ENCODE measurements at regions not wholly inside any gene's neighbourhood (a gene's known extent, or its start where the extent isn't known, plus 50 kb on each side); places are given as distances from the start of the nearest gene placed in this dataset.

DNA sequence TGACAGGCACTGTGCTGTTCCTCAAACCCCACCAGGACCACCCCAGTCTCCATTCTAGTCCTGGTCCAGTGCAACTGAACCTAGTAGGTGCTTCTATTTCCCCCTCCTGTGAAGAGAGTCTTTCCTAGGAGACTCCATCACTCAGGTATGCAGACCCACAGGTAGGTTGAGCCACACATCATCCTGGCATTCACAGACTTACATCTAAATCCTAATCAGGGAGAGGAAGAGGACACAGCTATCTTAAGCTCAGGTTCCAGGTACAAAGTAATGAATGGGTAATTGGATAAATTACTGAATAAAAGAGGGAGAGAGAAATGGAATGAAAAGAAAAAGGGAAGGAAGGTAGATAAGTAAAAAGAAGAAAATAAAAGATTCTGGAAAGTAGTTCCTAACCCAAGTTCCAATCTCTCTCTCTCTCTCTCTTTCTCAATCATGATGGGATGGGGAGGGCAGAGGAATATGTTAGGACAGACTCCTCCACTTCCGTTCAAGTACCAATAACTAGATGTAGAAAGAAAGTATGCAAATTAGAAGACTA lies 139.8 kb upstream of the NAMPT start:
- intact Hi-C loops (cut with micrococcal nuclease): loop anchor here (1.0 to 5.0 kb wide), 10 partner anchors 19 to 744 kb away; partner anchors contain the start of genes HBP1 and PIK3CG

DNA sequence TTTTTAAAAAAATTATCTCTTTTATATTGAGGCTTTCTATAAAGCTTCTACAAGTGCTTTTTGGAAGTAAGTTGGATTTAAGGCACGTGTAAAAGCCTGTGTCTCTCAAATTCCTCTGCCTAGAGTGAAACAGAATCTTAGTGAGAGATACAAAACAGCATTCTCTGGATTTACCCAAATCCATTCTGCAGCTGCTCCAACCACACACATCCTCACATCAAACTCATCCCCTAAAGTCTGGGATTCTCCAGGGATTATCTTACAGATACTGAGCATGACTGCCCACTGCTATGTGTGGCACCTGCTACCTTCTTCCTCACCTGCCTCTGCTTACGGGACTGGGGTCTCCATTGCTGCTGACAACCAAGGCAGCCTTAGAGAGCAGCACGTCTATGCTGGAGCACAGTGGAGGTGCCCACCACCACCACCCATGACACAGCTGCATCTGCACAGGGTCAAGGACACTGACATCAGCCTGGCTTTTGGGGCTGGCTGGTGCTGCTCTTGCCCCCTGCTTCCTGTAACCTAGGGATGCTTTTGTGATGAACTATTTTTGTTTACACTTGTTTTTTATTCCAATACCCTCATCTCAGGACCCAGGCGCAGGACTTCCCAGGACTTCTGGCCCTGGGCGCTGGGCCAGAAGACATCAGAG lies 139.2 kb upstream of the NAMPT start:
- intact Hi-C loops (cut with micrococcal nuclease): loop anchor here (2.0 kb wide), 2 partner anchors 235 to 745 kb away; partner anchors contain the start of gene HBP1

DNA sequence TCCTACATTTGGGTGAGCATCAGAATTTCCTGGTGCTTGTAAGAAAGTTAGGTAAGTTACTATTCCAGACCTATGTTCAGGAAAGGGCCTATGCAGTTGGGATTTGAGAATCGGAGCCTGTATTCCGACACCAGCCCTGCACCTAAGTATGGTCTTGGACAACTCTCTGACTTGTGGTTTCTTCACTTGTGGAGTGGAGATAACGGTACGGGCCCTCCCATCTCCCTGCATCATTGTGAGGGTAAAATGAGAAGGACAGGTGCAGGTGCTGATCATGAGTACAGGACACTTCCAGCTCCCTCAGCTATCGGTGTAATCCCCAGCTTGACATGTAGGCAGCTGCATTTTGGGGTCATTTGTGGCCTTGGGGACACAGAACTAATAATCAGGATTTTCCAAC lies 138.3 kb upstream of the NAMPT start:
- intact Hi-C loops (cut with micrococcal nuclease): no loop called here

DNA sequence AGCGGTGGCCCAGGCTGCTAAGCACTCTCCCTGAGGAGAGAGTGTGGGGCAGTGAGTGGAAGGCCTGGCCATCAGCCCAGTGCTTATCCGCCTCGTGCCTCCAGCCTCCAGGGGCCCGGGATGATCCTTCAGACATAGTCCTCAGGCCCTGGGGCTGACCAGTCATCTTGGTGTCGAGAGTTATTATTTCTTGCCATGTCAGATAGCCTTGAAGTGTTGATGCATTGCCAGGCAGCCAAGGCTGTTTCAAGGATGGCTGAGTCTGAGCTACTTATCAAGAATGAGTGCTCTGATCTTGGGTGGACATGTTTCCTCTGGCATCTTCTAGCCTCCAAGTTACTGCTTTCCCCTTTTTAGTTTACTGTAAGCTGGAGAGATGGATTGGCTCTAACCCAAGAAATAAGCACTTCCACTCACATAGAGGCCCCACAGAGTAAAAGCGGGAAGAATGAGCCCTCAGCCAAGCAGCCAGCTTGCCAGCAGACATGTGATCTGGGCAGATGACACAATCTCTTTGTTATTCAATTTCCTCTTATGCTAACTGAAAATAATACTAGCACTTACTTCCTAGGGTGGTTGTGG lies 136.5 kb upstream of the NAMPT start:
- intact Hi-C loops (cut with micrococcal nuclease): no loop called here

DNA sequence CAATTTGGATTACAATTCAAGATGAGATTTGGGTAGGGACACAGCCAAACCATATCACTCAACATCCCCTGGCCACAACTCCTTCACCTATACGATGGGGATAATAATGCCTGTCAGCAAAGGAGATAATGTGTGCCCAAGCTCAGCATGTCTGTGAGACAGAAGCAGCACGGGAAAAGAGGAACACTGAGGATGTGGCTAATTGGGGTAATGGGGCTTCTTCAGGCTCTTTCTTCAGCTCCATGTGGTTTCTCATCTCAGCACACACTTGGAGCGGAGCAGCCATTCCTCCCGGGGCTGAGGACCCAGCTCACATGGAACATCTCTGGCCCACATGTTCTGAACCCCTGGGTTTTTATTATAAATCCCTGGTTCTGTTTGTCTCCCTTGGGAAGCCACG lies 136.0 kb upstream of the NAMPT start:
- intact Hi-C loops (cut with micrococcal nuclease): no loop called here

DNA sequence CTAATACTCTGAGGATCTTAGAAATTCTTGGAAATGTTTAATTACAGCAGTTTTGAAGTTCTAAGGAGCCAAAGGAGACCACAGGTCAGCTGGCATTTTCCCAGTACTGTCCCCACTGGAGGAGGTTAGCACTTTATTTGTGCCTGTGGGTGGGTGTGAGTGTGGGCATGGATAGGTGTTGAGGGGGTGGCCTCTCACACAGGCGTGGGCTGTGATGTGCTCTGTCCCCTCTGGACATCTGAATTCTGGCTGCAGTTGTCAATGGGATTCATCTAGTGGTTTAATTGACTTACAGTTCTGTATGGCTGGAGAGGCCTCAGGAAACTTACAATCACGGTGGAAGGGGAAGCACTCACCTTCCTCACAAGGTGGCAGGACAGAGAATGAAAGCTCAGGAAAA lies 135.4 kb upstream of the NAMPT start:
- intact Hi-C loops (cut with micrococcal nuclease): no loop called here

DNA sequence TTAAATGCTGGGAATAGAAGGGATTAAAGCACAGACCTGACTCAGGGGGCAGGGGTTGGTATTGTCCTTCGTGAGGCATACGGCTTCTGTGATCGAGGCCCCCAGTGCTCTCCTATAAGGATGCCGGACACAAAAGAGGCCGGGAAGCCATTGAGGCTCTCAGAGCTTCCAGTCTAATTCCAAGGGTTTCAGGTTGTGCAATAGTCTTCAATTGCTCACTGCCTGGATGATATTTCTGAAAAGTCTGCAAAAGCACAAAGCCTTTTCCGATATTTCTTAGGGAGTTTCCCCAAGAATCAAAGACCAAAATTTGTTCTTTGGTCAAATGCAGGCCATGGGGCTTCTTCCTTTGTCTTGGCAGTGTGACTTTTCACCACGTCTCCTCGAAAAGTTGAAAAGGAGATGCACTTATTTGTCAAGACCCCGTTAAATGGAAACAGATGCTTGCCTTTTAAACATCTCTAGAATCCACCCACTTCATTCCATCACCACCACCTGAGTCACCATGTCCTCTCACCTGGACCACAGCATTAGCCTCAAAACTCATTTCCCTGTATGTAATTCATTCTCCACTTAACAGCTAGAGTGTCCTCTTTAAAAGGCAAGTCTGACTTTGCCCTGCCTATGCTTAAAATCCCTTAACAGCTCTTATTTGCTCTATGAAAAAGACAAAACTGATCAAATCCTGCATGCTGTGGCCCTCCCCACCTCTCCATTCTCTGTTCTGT lies 134.8 kb upstream of the NAMPT start:
- intact Hi-C loops (cut with micrococcal nuclease): no loop called here

DNA sequence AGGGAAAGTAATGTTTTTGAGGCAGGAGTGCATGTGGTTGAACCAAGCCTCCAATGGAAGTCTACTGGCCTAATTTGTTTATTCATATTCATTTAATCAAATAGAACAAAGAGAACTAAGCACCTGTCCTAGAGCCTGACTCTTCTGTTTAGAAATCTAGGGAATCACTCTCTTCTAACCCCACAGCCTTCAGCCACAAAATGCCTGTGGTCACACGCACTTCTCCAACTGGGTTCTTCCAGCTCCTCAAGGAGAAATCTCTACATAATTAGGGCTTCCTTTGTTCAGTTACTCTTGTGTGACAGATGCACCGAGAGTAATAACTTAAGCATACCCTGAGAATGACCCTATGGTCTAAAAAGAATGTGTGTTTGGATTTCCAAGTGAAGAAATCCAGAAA lies 133.7 kb upstream of the NAMPT start:
- intact Hi-C loops (cut with micrococcal nuclease): loop anchor here (1.0 kb wide), 1 partner anchor 73 kb away; no protein-coding TSS in a partner anchor

DNA sequence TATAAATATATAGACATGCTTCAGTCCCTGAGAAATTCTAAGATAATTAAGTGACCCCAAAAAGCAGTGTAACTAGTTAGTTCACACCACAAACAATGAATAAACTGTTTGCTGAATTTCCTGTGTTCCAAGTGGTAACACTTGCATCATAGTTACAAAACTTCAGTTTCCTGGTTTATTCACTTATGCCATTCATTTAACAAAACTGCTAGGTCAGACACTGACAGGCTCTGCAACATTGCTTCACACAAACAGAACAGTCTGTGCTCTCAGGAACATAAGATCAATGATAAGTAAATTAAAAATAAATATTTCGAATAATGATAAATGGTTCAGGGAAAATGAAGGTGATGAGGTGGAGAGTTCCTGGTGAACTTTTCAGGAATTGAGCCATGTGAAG lies 133.3 kb upstream of the NAMPT start:
- intact Hi-C loops (cut with micrococcal nuclease): loop anchor here (1.0 kb wide), 1 partner anchor 73 kb away; no protein-coding TSS in a partner anchor

DNA sequence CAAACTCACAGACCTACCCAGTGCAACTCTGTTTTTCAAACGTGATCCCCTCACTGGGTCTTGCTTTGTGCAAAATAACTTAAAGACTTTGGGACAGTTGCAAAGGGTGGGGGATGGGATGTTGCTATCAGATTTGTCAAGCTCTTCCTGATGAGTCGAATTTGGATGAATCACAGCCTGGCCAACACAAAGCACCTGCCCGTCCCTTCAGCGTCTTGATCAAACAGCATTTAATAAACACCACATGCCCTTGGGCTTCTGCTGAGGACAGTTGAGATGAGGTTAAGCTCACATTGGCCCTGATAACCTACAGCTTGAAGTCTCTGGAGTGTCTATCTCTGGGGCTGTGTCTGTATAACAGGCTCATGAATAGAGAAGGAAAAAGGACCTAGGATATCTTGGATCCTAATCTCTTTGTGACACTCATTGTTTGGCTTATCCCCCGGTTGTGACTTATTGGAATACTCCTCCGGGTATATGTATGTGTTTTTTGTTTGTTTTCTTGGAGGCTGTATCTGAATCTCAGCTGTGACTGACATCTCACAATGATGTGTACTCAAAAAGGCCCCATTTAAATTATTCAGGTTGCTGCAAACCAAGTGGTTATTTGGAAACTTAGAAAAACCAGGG lies 132.6 kb upstream of the NAMPT start:
- intact Hi-C loops (cut with micrococcal nuclease): no loop called here

DNA sequence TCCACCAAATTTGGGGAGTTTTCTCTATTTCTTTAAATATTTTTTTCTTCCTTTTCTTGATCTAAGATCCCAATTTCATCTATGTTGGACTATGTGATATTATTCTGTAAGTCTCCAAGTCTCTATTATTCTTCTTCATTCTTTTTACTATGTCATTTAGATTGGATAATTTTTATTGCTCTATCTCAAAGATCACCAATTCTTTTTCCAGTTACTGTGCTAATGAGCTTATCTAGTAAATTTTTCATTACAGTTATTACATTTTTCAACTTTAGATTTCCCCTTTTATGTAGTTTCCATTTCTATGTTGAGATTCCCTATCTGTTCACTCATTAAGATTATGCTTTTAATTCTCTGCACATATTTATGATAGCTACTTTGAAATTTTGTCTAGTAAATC lies 131.6 kb upstream of the NAMPT start:
- intact Hi-C loops (cut with micrococcal nuclease): no loop called here

DNA sequence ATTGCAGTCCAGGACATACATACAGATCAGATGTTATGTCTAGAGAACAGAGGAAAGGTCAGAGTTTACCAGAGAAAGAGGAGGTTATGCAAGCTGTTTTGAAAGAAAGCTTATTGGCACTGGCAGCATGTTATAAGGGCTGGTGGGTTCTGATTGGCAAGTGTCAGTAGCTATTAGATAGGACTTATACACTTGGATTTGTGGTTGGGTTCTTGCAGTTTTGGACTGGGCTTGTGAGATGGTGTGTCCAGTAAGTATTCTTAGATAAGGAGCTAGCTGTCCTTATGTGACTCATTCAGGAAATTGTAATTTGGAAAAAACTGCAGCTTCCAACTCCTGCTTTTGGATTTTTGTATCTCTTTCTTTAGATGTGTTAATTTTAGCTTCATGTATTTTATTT lies 130.7 kb upstream of the NAMPT start:
- intact Hi-C loops (cut with micrococcal nuclease): no loop called here

DNA sequence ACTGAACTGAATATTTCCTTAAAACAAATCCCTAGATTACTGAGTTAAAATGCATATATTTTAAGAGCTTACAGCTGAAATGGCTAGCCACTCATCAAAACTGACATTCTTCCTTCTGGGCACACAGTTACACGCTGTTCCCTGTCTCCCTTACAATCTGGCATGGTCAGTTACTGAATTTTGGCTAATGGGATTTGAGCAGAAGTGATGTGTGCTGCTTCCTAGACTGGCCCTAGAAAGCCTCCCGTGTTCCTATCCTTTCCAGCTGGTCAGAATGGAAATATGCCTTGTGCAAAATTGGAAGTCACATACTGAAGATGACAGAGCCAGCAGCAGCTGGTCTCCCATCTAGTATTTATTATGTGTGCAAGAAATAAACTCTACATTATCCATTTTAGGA lies 128.7 kb upstream of the NAMPT start:
- intact Hi-C loops (cut with micrococcal nuclease): no loop called here

DNA sequence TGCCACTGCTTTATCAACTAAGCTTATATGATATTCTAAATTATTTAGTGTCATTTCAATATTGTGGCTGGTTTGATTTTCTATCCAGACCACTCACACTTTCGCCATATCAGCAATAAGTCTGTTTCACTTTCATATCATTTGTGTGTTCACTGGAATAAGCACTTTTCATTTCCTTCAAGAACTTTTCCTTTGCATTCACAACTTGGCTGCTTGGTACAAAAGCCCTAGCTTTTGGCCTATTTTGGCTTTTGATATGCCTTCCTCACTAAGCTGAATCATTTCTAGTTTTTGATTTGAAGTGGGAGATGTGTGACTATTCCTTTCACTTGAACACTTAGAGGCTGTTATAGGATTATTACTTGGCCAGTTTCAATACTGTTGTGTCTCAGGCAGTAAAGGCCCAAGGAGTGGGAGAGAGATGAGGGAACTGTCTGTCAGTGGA lies 120.9 kb upstream of the NAMPT start:
- intact Hi-C loops (cut with micrococcal nuclease): loop anchor here (1.0 kb wide), 1 partner anchor 20 kb away; no protein-coding TSS in a partner anchor

DNA sequence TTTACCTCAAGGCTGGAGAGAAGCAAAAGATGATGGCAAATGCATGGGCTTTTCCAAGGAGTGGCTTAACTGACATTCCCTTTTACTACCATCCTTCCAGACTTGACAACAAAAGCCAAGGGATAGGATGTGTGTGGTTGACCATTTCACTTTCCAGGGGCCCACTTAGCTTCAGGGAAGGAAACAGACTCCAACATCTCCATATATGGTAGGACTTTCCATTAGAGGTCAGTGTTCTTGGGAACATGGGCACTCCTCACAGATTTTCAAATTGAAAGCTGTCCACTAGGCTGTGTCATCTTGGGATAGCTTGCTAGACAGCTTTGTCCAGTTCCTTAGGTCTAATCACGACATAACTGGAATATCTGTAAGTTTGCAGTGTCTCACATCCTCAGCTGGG lies 118.1 kb upstream of the NAMPT start:
- intact Hi-C loops (cut with micrococcal nuclease): no loop called here

DNA sequence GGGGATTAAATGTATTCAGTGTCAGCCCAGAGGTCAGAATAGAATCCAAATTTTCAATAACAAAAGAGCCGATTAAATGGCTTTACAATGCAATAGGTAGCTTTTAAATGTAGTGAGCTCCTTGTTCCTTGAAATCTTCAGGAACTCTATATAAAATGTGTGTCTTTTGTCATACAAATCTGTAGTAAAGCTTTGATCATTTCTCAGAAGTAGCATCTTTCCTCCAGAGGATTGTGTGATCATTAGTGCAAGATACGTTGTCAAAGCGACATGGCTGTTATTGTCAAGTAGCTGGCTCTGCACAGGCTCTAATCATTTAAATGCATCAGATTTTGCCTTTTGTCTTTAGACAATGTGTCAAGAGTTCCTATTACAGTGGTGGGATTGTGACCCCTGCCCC lies 116.1 kb upstream of the NAMPT start:
- intact Hi-C loops (cut with micrococcal nuclease): no loop called here

DNA sequence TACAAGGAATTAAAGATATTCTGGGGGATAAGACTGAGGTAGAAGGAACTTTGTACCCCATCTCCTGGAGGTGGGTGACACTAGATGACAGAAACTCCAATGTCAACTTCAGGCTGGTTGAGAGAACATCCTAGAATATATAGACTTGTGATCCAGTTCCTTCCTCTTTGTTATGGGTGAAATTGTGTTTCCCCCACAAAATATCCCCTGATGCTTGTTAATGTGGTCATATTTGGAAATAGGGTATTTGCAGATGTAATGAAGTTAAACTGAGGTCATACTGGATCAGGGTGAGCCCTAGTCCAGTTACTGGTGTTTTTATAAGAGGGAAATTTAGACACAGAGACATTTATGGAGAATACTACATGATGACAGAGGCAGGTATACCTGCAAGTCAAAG lies 114.0 kb upstream of the NAMPT start:
- intact Hi-C loops (cut with micrococcal nuclease): no loop called here

DNA sequence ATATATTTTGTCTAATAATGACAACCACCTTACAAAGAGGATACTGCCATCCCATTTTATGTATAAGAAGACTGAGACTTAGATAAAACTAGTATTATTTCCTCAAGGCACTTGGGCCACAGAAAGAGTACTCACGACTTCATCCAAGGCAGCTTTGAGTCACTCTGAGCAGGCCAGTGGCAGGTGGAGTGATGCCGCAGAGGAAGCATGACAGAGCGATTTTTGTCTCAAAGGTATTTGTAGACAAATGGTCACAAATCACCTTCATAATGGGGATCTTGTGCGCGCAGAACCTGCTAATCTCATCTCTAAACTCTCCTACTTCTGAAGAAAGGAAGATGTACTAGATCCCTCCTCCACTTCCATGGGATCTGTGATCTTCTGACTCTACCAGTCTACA lies 113.2 kb upstream of the NAMPT start:
- intact Hi-C loops (cut with micrococcal nuclease): no loop called here

DNA sequence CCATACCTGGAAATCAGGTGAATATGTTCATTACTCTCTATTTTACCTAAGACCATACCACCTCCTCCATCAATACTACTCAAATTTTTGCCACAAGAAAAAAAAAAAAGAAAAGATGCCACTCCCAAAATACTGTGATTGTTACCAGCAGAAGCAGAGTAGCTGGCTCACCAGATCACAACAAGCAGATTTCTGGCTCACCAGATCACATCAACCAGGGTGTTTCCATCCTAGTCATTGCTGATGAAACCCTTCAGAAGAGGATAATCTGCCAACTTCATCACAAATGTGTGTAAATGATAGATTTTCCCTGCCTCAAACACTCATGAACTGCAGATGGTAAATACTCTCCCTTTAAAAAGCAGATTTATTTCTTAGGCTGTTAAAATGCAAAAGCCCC lies 109.7 kb upstream of the NAMPT start:
- intact Hi-C loops (cut with micrococcal nuclease): no loop called here

DNA sequence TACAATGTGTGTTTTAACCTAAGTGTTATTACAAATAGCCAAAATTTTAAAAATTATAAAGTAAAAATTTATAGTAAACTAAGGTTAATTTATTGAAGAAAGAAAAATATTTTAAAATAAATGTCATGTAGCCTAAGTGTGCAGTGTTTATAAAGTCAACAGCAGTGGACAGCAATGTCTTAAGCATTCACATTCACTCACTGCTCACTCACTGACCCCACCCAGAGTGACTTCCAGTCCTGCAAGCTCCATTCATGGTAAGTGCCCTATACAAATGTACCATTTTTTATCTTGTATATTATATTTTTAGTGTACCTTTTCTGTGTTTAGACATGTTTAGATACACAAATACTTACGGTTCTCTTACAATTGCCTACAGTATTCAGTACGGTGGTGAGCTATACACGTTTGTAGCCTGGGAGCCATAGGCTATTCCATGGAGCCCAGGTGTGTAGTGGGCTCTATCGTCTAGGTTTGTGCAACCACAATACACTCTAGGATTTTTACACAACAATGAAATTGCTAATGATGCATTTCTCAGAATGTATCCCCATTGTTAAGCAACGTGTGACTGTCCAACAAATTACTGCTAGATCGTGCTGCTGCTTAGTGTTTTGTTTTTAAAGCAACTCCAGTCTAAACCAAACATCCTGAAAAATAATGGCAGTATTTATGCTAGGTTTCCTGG lies 108.9 kb upstream of the NAMPT start:
- intact Hi-C loops (cut with micrococcal nuclease): no loop called here

DNA sequence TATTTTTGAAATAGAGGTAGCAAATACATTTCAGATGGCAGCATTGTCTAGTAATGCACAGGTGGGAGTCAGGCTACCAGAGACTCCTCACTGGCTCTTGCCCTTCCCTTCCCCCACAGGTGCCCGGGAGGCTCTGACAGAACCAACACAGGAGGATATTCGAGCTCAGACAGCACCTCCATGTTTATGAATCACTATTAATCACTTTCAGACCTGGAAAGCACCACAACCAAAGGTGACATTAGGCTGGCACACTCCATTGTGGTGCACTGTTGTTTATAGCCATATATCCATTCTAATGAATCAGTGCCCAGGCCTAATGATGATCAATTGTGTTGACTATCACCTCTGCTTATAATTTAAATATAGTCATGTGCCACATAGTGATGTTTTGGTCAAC lies 107.8 kb upstream of the NAMPT start:
- intact Hi-C loops (cut with micrococcal nuclease): no loop called here

Data from T-helper 1 cell treated with Interleukin-12 subunit alpha and Interleukin-12 subunit beta and Interleukin-4 antibody, amounts not matched to agents 30 ng/mL and 1 ng/mL, for 36 hours (primary cell).